Putamen (tissue), 1 donor: ENCODE measurements at regions not wholly inside any gene's neighbourhood (a gene's known extent, or its start where the extent isn't known, plus 50 kb on each side); places are given as distances from the start of the nearest gene placed in this dataset.

Experiments
- DNase-seq: peaks from one replicate; pipeline ENCODE4 v3.0.0-alpha.2; 2016; ENCODE audit warnings: low spot score

DNA sequence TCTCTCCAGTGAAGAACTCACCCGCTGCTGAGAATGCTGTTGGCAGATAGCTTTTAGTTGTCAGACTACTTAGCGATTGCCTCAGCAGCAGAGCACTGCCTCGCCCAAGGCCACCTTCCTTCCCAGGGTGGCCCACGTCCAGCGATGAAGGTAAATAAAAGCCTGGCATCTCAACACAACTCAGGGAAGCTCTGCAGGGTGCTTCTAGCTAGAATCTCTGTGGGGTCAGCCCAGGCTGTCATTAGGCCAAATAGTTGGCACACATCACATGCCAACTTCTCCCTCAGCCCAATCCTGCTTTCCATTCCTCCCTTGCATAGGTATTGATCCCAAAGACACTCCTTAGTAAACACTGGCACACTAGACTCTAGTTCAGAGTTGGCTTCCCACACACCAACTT lies 368.1 kb upstream of the TMTC1 start:
- no peak for DNase-seq

DNA sequence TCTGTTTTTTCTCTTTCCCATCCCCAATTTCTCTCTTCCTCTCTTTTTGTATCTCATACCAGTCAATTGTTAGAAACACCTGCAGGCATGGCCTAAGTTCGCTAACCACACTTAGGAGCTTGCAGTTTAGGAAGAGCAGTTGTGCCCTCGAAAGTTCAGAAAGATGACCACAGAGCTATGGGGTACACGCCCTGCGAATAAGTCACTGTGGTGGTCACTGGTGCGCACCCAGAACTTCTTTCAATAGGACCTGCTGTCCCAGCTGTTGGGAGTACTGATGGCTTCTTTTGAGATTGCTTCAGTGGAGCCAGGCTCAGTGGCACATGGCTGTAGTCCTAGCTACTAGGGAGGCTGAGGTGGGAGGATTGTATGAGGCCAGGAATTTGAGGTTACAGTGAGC lies 362.8 kb upstream of the TMTC1 start:
- DNase-seq: no peak

DNA sequence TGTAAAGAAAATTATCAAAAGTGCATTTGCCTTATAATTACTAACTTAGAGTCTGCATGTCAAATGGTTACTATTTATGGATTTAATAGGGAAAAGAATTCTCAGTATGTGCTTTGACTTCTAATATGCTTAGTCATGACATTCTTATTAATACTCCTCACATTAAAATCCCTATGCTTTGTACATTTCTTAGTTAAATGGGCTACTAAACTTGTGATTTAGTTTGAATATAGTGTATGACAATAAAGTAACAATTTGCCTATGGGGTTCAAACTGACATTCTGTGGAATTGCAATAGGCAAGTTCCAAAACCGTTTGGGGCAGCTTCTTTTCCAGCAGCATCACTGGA lies 361.9 kb upstream of the TMTC1 start:
- no peak for DNase-seq

DNA sequence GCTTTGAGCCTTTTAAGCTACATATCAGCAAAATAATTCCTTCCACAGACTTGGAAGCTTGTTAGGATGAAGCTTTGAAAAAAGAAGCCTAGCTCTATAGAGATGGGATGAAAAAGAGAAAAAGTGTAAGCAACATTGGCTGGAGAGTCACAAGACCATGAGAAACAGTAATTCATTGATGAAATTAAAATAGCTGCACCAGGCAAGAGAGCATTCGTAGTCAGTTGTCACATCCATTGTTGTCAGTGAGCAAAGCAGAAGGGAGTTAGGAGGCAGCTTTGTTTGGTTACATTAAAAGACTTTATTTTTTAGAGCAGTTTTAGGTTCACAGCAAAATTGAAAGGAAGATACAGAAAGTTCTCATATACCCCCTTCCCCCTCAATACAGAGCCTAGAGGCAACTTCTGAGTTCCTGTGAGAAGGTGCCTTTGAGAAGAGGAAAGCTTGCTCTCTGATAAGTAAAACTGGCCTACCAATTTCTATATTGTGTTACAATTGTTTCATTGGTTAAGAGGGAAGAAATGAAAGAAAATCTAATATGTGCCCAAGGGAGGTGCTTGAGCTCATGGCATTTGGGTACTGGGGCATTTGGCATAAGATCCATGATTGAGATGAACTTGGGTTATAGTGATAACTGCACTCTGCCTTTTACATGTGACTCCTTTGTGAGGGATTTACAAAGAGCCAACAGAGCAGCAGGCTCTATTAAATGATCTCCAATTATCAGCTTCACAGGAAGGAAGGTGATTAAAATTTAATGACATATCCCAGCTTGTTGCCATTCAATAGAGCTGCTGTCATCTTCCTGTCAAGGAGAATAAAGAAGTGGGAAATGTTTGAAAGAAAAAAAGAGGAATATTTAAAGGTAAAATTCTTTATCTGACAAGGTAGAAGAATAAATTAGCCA lies 361.3 kb upstream of the TMTC1 start:
- peak; percentile 58 for DNase-seq

DNA sequence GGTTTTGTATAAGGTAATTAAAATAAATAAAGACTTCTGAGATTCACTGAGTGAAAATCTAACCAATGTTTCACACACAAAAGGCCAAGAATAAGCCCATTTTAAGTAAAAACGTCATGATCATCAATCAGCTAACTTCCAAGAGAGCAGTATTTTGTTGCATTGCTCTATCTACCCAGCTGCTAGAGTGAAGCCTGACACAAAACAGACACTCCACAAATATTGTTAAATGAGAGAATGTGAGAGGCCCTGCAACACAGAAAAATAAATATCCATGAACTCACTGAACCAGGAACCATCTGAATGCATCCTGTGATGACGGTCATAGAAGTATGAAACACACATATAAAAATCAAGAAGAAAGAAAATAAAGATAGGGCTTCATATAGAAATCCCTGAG lies 358.6 kb upstream of the TMTC1 start:
- no peak for DNase-seq

DNA sequence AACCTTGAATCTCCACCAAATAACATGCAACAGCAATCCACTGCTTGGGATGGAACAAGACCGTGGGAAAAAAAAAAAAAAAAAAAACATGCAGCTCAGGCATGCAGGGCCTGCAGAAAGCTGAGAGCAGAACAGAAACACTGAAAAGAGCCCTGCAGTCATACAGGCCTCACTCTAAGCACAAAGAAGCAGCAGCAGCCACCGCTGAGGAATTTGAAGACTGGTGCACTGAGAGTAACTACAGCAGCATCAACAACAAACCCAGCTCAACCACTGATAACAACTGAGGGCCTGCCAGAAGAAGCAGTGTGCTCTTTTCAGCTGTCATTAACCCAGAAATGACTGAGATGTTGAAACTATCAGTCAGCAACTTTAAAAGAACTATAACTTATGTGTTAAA lies 354.7 kb upstream of the TMTC1 start:
- DNase-seq: no peak

DNA sequence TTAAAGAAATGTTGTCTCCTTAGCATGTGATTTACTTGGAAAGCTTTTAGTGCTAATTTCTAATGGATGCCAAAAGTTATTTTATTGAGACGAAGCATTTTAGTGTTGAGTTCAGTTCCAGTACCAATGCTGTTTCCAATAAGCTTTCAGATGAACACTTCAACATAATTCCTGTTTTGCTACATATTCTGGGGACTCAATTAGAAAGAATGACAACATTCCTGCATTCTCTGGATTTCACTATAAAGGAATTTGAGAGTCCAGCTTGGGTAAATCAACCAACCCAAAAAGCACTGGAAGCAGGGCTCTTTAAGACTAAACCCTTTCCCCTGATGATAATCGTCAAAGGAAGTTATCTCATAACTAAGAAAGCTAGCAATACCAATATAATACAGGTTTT lies 353.0 kb upstream of the TMTC1 start:
- no peak for DNase-seq

DNA sequence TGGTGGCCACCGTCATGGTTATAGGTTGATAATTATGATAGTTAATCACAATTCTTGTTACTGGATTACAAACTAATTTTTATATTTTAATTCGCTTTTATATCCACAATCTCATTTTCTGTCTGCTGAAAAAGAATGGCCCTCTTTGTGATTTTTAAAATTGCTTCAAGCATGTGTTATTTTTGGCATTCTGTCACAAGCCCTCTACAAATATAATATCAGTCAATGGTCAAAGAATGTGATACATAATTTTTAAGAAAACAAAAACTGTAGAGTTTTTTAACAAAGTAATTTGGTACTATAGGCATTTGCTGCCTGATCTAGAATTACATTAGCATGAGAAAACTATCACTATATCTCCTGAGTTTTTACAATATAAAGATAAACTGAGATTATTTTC lies 352.0 kb upstream of the TMTC1 start:
- no peak for DNase-seq

DNA sequence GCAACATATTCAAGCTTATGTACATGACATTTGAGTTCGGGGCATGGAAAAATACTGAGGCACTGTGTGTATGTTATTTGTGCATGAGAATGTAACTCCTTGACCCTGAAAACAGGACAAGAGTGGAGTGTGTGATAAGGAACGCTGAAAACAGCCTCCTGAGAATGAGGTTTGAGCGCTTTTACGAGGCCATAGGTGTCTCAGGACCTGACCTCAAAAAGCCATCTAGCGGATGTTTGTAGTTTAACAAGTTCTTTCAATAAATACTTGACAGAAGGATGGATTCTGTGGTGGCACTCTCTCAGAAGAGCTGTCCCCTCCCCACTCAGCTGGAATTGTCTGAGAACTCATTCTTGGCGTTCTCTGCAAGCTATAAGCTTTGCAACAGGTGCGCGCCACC lies 350.5 kb upstream of the TMTC1 start:
- no peak for DNase-seq

DNA sequence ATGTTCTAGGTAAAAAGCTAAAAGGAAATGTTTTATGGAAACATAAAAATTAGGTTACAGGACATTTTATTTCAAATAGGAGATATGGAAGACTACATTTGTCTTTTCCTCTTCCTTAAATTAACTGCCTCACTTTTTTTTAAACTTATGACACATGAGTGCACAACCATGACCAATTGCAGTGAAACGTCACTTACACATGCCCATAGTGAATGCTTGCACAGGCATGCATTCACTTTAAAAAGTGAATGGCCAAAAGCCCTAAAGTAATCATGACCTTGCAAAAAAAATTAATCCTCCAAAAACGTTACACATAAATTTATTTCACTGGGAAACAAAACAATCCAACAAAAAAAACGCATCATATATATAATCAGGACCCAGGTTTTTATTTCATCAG lies 343.2 kb upstream of the TMTC1 start:
- DNase-seq: no peak

DNA sequence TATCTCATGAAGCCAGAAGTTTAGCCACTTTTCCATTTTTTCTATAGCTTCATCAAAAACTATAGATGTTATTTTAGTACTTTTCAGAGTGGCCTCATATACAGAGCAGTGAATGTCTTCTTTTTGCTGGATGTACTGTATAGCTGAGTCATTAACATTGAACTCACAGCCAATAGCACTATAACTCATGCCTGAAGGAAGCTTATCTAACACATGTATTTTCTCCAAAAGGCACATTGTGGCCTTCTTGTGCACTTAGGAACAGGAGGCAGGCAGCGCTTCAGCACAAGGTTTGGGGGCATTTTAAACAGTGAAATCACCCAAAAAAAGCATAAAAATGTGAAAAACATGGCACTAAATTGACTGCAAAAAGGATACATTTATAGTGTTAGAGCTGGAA lies 336.8 kb upstream of the TMTC1 start:
- no peak for DNase-seq

DNA sequence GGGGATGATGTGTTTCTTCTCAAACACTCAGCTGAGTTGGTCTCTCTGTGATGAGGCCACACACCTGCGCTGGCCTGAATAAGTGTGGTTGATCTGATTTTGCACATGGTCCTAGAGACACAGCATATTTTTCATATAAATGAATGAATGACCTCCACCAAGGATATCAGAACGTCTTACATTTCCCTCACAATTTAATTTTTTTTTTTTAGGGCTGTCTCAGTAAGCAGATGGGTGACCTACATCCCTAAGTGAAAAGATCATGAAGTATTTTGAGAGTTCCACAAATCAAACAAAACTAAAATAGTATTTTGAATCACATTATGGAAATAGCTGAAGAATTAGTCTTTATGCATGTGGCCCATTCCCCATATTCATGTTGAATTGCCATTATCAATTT lies 333.7 kb upstream of the TMTC1 start:
- no peak for DNase-seq

DNA sequence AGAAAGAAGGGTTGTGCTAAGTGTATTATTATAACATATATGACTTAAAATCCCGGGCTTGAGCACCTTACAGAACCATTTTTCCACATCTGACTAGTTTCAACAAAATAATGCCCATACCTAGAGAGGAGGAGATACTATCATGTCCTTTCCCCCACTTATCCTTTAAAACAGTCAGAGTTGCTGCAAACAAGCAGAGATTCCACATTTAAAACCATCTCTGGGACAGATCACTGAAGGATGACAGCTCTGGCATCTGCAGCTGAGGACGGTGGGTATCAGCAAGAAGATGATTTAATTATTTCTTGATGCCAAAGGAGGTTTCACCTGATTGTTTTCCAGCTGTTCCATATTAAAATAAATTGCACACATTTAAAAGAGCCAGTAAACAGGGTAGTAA lies 328.0 kb upstream of the TMTC1 start:
- DNase-seq: no peak

DNA sequence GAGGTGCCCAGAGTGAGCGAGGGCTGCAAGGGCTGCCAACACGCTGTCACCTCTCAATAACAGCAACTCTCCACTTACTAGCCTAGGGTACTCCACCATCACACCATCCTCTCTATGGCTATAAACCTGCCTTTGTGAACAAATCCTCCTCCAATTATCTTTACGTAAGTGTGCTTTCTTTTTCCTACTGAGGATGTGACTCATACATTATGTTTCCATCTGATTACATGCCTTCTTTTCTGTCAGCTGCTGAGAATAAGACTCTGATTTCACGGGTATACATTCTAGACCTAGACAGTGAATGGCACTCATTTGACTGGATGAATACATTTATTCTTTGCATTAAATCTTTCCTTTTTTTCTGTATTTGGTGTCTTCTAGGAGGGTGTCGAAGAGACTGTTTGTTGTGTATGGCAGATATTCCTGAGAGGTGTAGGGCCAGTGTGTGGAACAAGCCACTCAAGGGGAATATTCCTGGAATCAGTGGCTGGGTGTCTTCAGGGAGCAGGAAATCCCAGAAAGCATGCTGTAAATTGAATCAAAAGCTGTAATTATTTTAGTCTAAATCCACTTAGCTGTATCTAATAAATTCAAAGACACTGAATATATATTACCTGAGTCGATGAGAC lies 327.3 kb upstream of the TMTC1 start:
- DNase-seq: peak; percentile 60

DNA sequence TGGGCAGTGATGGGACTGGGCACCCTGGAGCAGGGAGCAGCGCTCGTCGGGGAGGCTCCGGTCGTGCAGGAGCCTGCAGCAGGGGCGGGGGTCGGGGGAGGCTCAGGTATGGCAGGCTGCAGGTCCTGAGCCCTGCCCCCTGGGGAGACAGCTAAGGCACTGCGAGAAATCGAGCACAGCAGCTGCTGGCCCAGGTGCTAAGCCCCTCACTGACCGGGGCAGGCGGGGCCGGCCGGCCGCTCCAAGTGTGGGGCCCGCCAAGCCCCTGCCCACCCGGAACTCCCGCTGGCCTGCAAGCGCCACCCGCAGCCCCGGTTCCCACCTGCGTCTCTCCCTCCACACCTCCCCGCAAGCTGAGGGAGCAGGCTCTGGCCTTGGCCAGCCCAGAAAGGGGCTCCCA lies 326.8 kb upstream of the TMTC1 start:
- no peak for DNase-seq

DNA sequence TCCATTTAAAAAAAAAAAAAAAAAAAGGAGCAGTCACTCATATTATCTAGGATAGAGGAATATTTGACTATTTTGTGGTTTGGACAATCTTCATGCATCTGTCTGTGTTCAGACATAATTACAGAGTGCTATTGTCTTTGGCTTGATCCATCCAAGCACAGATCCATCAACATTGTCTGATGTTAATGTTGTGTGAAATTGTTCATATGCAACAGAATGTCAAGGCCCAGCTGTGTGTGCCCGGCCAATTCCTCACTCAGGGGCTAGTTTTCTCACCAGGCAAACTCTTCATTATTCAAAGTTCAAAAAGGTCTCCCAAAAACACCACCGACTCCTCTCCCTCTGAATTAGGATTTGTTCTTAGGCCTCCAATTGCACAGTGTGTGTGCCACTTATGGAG lies 324.9 kb upstream of the TMTC1 start:
- no peak for DNase-seq

DNA sequence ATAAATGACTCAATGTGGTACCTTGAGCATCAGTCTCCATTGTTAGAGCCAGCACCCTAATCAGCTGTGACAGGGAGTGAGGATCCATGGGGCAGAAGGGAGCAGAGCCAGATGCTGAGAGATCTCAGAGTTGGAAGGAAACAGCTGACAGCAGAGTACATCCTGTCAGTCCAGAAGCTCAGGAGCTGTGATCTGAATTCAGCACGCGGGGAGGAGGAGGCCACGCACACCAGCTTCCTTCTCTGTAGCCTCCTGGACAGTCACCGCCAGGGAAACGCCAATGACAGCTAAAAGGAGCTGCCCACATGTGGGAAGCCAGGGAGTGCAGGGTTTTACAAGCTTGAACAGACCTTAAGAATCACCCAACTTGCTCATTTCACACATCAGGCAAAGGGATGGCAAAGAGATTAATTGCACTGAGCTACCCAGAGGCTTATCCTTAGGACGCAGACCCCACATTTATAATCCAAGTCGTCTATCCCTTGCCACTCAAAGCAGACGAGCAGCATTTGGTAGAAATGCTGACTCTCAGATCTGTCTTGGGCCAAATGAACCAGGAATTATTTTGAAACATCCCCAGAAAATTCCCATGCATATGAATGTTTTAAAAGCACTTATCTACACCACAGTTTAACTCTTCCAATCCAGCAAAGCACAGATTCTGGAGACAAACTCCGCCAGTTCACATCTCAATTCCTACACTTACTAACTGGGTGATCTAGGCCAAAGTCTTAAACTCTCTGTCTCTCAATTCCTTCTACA lies 322.6 kb upstream of the TMTC1 start:
- no peak for DNase-seq

DNA sequence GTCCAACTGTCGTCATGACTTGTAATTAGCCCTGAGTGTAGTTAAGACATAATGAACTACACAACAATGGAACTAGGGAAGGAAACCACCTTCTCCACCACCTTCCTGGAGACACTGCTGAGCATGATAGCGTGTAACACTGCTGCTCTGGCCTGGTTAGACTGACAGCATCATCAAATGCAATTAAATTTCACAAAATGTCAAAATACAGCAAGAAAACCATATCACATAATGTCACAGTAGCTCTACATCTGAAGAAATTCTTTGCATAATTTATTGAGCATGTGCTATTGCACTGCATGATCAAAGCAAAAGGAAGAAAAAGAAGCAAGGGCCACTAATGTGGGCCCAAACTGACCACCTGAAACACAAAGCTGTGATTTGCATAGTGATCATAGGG lies 321.8 kb upstream of the TMTC1 start:
- DNase-seq: peak; percentile 4

DNA sequence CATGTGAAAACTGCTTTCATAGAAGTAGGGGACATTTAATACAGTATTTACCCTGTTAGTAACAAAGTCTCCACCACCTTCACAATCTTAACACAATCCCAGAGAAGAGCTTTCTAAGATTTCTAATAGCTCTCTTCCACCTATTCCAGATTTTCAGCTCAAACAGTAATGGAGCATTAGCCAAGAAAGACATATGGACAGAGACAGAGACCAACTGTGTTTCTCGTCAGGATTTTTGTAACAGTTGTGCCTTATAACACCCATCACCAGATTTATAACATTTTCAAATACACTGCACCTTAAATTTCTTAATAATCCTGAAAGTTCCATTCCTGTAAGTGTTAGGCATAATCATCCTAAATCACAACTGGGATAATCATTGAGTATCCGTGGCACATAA lies 321.2 kb upstream of the TMTC1 start:
- no peak for DNase-seq

DNA sequence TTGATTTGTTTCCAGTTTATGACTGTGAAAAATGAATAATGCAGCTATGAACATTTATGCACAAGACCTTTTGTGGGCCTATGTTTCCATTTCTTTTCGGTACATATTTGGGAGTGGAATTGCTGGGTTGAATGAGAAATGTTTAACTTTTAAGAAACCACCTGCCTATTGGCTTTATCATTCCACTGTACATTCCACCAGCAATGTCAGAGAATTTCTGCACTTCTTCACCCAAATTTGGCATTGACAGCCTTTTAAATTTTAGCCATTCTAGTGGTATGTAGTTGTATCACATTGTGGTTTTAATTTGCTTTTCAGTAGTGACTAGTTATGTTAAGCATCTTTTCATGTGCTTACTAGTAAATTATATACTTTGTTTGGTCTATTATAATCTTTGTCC lies 317.0 kb upstream of the TMTC1 start:
- no peak for DNase-seq

DNA sequence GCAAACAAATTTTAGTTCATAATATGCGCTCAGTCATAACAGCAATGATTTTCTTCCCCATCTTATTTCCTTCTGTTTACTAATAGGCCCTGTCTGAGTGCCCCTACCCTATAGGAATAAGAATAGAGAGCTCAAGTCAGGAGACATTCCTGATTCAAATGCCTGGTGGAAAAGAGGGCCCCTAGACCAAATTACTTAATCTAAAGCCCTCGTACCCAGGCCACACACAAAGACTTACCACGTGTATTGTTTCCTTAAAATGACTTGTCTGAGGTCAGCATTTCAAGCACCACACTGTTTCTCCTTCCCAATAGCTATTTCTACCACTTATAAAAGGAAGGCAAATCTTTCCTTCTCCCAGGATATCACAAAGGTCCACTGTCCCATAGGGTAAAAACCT lies 314.9 kb upstream of the TMTC1 start:
- DNase-seq: no peak

DNA sequence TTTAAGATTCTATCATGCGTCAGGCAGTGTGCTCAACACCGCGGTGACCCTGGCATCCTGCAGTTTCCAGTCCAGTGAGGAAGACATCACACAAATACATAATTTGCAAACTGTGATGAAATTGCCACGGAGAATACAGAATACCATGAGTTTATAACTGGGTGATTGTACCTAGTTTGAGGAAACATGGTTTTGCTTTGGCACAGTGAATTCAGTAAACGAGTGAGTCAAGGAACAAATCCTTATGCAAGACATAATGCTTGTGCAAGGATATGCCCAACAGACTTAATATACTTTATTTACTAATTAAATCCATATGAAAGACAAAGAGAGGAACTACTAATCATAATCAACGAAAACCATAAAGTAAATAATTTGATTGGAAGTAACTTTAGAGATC lies 311.8 kb upstream of the TMTC1 start:
- DNase-seq: no peak

DNA sequence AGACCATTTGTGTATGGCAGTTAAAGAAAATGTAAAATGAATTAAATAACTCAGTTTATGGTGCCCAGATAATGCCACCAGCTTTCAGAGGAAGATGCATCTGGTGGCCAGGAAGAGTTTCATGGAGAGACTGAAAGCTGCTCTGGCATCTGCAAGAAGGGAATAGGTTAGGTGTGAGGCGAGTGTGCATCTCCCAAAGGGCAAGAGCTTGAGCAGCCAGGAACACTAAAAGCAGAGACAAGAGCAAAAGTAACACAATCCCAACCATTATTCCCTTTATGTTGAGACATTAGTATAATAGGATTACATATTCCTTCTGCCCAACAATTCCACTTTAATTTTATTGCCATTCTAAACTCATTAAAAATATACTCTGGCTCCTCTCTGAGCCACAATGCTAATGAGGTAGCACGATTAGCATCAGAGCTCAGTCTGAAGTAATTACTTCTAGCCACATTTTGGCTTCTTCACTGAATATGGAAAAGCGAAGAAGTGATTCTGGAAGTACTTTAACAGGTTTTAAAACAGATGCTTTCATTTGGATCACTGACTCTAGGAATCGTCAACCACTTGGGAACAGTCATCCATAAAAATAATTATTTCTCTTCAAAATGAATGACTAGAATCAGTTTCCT lies 309.4 kb upstream of the TMTC1 start:
- no peak for DNase-seq
